Esophagus squamous epithelium (tissue), 5 donors: ENCODE measurements at regions not wholly inside any gene's neighbourhood (a gene's known extent, or its start where the extent isn't known, plus 50 kb on each side); places are given as distances from the start of the nearest gene placed in this dataset.

Experiments
- DNase-seq: peaks from one replicate; lab custom pipeline; 2025; lab: John Stamatoyannopoulos, UW
- H3K27ac ChIP-seq, 4 donors: fragments of 200-600 bp; sonication (generic); one replicate each; pipeline ENCODE4 v1.5.1; 2016 to 2019; ENCODE audit warnings: mild to moderate bottlenecking in 1 of 4
- H3K27me3 ChIP-seq, 4 donors: fragments of 200-600 bp; sonication (generic); 1 replicate in 3 of 4; 2 replicates in 1 of 4; pipeline versions ENCODE4 v1.5.1 to v1.6.0; 2017 to 2021; ENCODE audit warnings: antibody characterized with exemption in 1 of 4
- H3K36me3 ChIP-seq, 3 donors: fragments of 200-600 bp; sonication (generic); one replicate each; pipeline ENCODE4 v1.5.1; 2016 to 2019
- H3K4me1 ChIP-seq, 3 donors: fragments of 200-600 bp; sonication (generic); one replicate each; pipeline ENCODE4 v1.5.1; 2017 to 2019
- H3K4me3 ChIP-seq, 4 donors: fragments of 200-600 bp; sonication (generic); 1 replicate in 3 of 4; 2 replicates in 1 of 4; pipeline ENCODE4 v1.5.1; 2016 to 2019; ENCODE audit warnings: mild to moderate bottlenecking in 2 of 4, moderate library complexity in 1 of 4
- H3K9me3 ChIP-seq, 3 donors: fragments of 200-600 bp; sonication (generic); one replicate each; pipeline ENCODE4 v1.5.1; 2016 to 2019
- POLR2A ChIP-seq, 4 donors: fragments of 450-650 bp; IDR thresholded peaks; one replicate each; pipeline ENCODE4 v1.6.1; 2017; ENCODE audit warnings: antibody characterized with exemption in 4 of 4, mild to moderate bottlenecking in 4 of 4, moderate library complexity in 3 of 4
- WGBS, 2 donors: methylation state at CpG; one replicate each; pipeline ENCODE4 v1.1.5; 2018; 5-methylcytosine and 5-hydroxymethylcytosine counted together
- intact Hi-C: fragments of 100-400 bp; cut with DNase I; formaldehyde crosslinking; loops from one replicate; pipeline ENCODE4 v1.15.0; 2022
- TF ChIP-seq, protein P1 (sequence below), 6 experiments: fragments of 450-650 bp in 4 of 6; fragments of 200-600 bp in 2 of 6; sonication (generic) in 2 of 6; IDR thresholded peaks; one replicate each; pipeline ENCODE4 v1.5.1; 2016 to 2019; ENCODE audit warnings: antibody characterized with exemption in 6 of 6, mild to moderate bottlenecking in 4 of 6, moderate library complexity in 4 of 6
- donor health status: DM: yes; HTN: yes; CAD: no.

GRCh38 chr5:74322191-74322590 is 318.3 kb downstream of the ENC1 start:
- Histone ChIP-seq H3K27ac (no peak overlapping the region), H3K4me3 (no peak overlapping the region), H3K9me3 (no peaks in the 10 kb centered on the region), H3K36me3 (no peaks in the 10 kb centered on the region), H3K27me3 (no peaks in the 10 kb centered on the region), H3K4me1 (peaks cover 0 to 5% (median 0%) of the 10 kb centered on the region in 3 donors)
- intact Hi-C loops, result no loop called here
- DNase-seq, result no peak
- TF ChIP-seq, protein P1, sequence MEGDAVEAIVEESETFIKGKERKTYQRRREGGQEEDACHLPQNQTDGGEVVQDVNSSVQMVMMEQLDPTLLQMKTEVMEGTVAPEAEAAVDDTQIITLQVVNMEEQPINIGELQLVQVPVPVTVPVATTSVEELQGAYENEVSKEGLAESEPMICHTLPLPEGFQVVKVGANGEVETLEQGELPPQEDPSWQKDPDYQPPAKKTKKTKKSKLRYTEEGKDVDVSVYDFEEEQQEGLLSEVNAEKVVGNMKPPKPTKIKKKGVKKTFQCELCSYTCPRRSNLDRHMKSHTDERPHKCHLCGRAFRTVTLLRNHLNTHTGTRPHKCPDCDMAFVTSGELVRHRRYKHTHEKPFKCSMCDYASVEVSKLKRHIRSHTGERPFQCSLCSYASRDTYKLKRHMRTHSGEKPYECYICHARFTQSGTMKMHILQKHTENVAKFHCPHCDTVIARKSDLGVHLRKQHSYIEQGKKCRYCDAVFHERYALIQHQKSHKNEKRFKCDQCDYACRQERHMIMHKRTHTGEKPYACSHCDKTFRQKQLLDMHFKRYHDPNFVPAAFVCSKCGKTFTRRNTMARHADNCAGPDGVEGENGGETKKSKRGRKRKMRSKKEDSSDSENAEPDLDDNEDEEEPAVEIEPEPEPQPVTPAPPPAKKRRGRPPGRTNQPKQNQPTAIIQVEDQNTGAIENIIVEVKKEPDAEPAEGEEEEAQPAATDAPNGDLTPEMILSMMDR (IDR thresholded peaks at IDR 0.05), result no peak
- TF ChIP-seq POLR2A (IDR thresholded peaks at IDR 0.05), result no peak
- WGBS, 2 donors, result 65% methylated on average over 2 of the region's 2 CpGs

DNA sequence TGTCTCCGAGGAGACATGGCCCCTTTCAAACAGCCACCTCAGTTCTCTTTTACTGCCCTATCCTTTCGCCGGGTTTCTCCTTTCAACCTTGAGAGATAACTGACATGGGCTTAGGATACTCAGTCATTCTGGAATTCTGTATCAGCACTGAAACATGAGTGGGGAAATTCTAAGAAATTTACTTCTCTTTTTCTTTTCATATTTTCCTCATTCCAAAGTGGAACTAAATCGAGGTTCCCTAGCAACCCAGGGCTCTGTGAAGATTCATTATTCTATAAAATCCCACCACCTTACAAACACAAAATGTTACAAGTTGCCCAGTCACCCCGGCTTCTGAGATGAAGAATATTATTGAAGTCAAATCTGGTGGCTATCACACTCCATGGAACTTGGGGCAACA is 319.2 kb downstream of the ENC1 start:
- Histone ChIP-seq H3K9me3 (no peaks in the 10 kb centered on the region), H3K4me3 (no peak overlapping the region), H3K27ac (no peak overlapping the region), H3K36me3 (no peaks in the 10 kb centered on the region), H3K4me1 (peaks cover 0 to 2% (median 0%) of the 10 kb centered on the region in 3 donors), H3K27me3 (no peaks in the 10 kb centered on the region)
- TF ChIP-seq POLR2A (IDR thresholded peaks at IDR 0.05), result no peak
- TF ChIP-seq, protein P1 (IDR thresholded peaks at IDR 0.05), result no peak
- intact Hi-C loops, result no loop called here
- WGBS, 2 donors, result 85% methylated on average over 5 of the region's 5 CpGs
- no peak for DNase-seq

DNA sequence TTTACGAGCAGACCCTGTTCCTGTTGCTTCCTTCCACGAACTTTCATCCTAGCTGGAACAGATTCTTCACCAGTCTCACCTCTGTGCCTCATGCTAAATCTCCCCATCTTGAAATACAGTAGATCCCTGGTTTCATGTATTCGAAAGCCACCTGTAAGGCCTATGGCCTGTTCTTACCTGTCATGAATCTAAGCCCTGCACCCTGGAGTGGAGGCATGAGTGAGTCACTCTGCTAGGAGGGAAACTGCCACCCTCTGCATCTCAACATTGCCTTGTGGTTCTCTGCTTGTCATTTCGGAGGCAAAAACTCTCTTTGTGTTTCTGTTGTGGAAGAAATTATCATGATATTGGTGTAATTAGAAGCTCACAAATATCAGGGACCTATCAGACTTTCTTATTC is 320.0 kb downstream of the ENC1 start:
- intact Hi-C loops, result no loop called here
- DNase-seq, result no peak

GRCh38 chr5:74319076-74319475 is 321.5 kb downstream of the ENC1 start:
- intact Hi-C loops, result no loop called here
- DNase-seq, result no peak
- no peak overlapping the region for H3K4me3 ChIP-seq
- H3K9me3 ChIP-seq, result no peaks in the 10 kb centered on the region
- no peaks in the 10 kb centered on the region for H3K36me3 ChIP-seq
- TF ChIP-seq, protein P1 (IDR thresholded peaks at IDR 0.05), result no peak
- TF ChIP-seq POLR2A (IDR thresholded peaks at IDR 0.05), result no peak
- no peaks in the 10 kb centered on the region for H3K27me3 ChIP-seq
- no peak overlapping the region for H3K27ac ChIP-seq
- 67% methylated on average over 3 of the region's 3 CpGs for WGBS, 2 donors
- peaks cover 0 to 10% (median 0%) of the 10 kb centered on the region in 3 donors for H3K4me1 ChIP-seq

More for the DNA sequence above, 320.0 kb downstream of the ENC1 start:
- H3K36me3 ChIP-seq, result no peaks in the 10 kb centered on the region
- peaks cover 0 to 10% (median 0%) of the 10 kb centered on the region in 3 donors for H3K4me1 ChIP-seq
- H3K27me3 ChIP-seq, result no peaks in the 10 kb centered on the region
- H3K9me3 ChIP-seq, result no peaks in the 10 kb centered on the region
- TF ChIP-seq, protein P1 (IDR thresholded peaks at IDR 0.05), result no peak
- H3K4me3 ChIP-seq, result no peak overlapping the region
- 54 to 64% methylated on average over 4 of the region's 4 CpGs for WGBS, 2 donors
- H3K27ac ChIP-seq, result no peak overlapping the region

GRCh38 chr5:74316064-74316603 is 324.4 kb downstream of the ENC1 start:
- Histone ChIP-seq H3K27me3 (no peaks in the 10 kb centered on the region), H3K36me3 (no peaks in the 10 kb centered on the region), H3K9me3 (no peaks in the 10 kb centered on the region), H3K4me3 (no peak overlapping the region), H3K4me1 (peaks cover 0 to 10% (median 0%) of the 10 kb centered on the region in 3 donors), H3K27ac (peak overlapping the region in 1 of 4 donors; percentile 51)
- 28 to 51% methylated on average over 2 of the region's 3 CpGs for WGBS, 2 donors
- intact Hi-C loops, result no loop called here
- DNase-seq, result no peak
- TF ChIP-seq, protein P1 (IDR thresholded peaks at IDR 0.05), result no peak
- TF ChIP-seq POLR2A (IDR thresholded peaks at IDR 0.05), result no peak
